HG03571 (cell line): ENCODE measurements at regions not wholly inside any gene's neighbourhood (a gene's known extent, or its start where the extent isn't known, plus 50 kb on each side); places are given as distances from the start of the nearest gene placed in this dataset.
A peak's percentile ranks its signal among the peaks of the same experiment; 100 is the strongest.

Source experiments
- ATAC-seq: cut with Tn5 transposase; IDR thresholded peaks from one replicate; pipeline ENCODE4 v1.9.1; 2021; ENCODE audit not compliant: unreplicated experiment

DNA sequence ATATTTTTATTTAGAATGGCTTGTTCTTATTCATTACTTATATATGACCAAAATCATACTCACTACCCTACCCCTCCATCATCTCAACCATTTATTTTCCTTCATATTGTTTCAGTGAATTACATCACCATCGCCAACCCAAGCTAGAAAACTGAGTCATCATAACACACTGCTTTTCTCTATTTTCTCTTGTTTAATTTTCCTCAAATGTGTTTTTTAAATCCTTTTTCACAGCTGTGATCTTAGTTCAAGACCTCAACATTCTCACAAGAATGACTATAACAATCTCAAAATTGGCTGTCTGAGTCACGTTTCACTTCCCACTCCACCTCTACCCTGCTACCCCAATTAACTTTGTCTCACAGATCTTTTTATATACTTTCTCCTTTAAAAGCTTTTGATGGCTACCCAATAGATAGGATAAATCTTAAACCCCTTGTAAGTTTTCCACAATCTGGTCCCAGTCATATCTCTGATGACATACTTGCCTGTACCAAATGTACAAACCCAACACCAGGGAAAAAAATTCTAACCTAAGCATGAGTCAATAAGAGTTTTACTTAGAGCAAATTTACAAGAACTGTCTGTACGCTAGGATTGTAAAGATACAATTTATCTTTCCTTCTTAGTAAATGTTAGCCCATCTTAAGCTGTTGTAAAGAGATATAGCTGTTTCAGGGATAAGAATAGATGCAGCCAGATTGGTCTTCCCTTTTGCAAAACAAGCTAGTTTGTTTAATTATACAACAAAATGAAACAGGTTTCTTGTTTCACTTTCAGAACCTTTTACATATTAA, 635.1 kb upstream of the SLC39A10 start:
- ATAC-seq: peak; percentile 85

DNA sequence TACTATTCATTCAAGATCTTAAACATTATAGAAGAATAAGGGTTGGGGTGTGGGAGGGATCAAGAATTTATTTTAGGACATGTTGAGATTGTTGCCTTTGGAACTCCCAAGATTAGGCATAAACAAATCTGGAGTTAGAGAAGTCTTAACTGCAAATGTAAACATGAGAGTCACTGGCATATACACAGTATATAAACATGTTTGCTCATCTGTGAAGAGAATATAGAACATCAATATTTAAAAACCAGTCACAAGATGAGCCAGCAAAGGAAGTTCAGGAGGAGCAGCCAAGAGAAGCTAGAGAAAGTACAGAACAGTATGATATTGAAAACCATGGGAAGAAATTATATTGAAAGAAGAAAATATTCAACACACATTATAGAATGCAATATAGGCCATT, 638.6 kb upstream of the SLC39A10 start:
- ATAC-seq: no peak

DNA sequence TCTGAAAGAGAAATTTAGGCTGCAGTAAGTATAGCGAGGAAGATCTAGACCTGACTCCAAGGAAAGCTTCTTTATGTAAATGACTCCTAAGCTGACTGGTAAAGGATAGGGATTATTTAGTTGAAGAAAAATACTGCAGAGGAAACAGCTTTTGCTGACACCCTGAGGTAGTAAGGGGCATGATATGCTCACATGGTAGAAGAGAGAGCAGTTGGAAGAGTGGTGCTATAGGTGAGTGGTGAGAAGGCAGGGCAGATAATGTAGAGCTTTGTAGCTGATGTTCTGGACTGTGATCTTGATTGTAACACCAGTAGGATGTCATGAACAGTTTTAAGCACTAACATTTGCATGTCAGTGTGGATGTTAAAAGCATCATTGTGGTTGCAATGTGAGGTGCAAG, 639.1 kb upstream of the SLC39A10 start:
- no peak for ATAC-seq

DNA sequence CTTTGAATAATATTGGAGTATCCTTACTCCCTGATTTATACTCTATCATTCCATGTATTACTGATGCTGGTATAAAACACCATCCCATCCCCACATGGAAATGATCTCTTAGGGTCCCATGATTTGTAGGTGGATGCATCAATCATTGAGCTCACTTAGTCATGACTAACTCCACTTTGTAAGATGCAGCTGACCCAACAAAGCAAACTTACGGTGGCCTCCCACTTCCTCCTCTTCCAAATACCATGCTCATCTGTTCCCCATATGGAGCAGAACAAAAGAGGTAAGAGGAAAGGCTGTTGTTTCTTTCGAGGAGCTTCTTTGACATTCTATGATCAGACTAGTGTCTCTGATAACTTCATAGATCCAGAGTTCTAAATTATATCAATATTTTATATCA, 640.2 kb upstream of the SLC39A10 start:
- no peak for ATAC-seq

DNA sequence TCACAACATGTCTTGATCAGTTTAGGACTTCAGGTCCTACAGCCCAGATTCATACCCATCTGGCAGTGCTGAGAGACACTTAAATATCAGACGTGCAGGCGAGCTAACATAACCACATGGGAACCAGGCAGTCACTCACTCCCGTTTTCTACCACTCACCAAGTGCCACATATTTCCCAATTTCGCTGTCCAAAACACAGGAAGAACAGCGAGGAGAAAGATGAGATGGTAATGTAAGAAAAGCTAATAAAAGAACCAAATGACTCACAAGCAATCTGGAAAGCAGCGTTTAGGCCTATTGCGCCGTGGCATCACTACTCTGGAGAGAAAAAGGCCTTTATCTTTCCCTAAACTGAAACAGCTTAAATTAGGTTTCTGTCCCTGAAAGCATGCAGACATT, 647.8 kb upstream of the SLC39A10 start:
- ATAC-seq: no peak

DNA sequence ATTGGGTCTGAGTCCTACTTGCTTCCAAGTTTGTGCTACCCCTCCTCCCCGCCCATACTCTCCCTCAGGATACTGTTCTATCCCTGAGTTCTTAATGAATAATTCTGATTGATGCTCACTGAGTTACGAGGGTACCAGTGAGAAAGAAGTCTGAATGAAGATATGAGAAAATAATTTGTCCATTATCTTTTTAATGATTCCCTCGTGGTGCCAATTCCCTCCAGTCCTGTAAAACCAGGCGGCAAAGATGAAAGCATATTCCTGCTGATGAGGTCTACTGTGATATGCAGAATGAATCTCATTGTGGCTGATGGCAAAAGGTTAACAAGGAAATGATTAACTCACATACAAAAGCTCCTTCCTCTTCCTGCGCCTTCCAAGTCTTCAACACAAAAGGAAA, 650.2 kb upstream of the SLC39A10 start:
- no peak for ATAC-seq

DNA sequence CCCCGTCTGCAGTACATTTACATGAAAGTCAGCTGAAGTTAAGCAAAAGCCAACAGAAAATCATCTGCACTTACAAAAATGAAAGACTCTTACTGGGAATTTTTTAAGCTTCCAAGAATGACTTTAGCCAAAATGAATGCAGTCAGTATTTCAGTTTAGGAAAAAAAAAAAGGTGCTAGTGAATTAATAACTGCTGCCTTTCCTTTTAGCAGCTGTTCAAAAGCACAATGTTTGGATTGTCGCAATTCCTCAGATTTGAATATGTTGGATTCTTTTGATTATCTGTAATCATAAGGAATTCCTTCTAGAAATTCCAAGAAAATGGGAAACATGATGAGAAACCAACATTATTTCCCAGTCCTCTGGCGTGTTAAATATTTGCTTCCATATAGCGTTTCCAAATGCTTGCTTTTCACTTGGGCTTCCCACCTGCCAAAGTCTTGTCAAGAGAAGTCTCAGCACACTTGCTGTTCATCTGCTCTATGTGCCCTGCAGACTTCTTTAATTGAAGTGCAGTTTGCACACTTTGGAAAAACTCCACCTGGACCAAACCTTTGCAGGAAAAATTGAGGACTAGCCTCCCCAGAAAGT, 653.0 kb upstream of the SLC39A10 start:
- no peak for ATAC-seq

DNA sequence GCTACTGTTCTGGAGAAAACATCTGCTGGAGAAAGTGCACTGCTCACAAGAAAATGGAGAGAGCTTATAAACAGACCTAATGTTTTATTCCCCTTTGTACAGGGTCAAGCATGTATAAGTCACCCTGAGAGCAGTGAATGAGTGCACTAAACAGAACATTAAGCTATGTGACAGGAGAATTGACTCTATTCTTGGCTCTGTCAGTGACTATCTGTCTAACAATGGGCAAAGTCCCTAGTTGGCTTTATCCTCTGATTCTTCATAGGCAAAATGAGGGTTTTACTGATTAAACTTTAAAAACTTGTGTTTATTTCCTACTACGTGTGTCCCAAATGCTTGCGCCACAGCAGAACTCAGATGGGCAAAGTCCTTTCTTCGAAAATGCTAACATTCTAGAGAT, 655.1 kb upstream of the SLC39A10 start:
- ATAC-seq: no peak

DNA sequence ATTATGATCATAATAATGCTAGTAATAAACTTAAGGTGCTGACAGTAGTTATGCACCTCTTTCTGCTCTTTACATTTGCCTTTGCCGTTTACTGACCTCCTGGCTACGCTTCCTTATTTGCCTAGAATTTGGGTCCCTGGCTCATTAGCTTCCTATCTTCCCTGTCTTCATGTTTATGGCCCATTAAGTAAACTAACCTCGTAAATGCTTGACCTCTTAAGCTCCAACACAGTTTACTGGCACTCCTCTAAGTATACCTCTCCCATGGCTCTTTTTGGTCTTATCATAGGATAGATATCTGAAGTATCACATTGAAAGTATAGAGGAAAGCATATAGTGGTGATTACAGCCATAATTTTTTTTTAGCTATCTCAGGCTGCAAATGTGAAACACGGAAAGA, 657.3 kb upstream of the SLC39A10 start:
- ATAC-seq: no peak

DNA sequence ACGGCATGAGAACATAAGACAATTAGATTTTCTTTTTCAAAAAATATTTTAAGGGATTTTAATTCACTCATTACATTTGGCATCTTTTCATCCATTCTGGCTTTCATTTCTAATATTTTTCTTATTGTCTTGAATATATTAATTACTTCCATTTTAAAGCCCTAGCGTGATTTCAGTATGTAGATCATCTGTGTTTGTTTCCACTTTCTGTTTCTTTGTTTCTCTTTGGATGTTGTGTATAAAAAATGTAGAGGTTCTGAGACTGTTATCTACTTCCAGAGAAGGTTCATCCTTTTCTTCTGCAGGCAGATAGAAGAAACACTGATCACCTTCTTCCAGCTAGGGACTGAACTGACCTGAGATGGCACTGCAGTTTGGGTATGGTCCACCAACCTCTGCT, 664.4 kb upstream of the SLC39A10 start:
- no peak for ATAC-seq

DNA sequence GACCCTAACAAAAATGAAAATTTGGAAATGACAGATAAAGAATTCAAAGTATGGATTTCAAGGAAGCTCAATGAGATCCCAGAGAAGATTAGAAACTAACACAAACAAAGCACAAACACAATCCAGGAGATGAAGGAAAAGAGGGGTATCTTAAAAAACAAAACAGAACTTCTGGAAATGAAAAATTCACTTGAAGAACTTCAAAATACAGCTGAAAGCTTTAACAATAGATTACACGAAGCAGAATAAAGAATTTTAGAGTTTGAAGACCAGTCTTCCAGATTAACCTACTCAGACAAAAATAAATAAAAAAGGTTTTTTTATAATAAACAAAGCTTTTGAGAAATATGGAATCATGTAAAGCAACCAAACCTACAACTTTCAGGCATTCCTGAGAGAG, 671.8 kb upstream of the SLC39A10 start:
- no peak for ATAC-seq

DNA sequence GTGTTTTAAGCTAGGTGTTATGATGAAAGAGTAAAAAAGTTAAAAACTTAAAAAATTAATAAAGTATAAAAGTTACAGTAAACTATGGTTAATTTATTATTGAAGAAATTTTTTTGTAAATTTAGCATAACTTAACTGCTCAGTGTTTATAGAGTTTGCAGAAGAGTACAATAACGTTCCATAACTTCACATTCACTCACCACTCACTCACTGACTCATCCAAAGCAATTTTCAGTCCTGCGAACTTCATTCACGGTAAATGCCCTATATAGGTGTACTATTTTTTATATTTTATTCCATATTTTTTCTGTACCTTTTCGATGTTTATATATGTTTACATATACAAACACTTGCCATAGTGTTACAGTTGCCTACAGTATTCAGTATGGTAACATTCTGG, 694.8 kb upstream of the SLC39A10 start:
- no peak for ATAC-seq

DNA sequence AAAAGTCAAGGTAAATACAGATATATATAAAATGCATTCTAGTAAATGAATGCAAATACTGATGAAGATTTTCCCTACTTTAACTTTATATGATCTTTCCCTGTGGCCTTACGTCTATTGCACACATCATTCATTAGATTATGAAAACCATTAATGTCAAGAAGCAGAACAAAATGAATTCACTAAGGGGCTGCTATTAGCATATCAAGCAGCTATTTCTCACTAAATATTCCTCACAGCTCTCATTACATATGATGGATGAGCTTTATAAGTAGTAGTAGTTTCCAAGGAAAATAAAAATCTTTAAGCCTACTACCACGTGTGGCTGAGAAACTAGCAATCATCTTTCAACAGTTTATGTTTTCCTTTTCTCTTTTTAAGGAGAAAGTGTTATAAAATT, 702.8 kb upstream of the SLC39A10 start:
- no peak for ATAC-seq

DNA sequence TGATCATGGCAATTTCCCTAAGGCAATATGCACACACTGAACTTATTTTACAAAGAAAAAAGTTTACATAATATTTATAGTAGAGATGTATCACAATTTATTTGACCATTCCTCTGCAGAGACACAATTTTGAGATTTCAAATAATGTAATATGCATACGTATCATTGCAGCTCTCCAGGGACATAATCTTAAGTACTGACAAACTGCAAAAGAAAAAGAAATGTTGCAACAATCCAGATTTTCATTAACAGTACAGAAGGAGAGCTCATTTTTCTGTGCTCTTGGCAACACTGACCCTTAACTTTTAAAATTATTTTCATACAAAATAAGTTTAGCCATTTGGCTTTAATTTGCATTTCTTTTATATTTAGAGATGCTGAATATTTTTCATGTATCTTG, 710.2 kb upstream of the SLC39A10 start:
- ATAC-seq: no peak

DNA sequence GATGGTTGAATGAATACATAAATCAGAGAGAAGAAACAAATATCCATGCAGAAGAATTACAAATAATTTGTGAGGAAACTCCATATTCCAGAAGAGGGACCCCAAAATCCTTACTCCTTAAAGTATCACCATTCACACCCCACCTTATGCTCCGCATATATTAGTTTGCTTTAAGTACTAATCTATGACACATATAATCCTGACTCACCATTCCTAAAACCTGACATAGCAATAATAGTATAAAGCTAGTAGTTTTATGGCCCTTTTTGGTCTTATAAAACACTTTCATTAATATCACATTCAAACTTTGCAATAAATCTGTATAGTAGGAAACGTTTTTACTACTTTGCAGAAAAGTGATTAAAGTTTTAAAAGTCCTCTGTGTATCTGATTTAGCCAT, 719.0 kb upstream of the SLC39A10 start:
- ATAC-seq: no peak

DNA sequence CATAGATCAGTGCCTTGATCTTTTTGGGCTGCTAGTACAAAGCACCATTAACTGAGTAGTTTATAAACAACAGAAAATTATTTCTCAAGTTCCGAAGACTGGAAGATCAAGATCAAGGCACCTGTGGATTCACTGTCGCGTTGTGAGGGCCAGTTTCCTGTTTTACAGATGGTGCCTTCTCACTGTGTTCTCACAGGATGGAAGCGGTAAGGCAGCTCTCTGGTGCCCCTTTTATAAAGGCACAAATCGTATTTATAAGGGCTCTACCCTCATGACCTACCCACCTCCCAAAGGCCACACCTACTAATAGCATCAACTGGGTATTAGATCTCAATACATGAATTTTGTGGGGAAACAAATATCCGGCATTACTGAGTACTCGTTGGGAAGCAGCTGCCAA, 729.5 kb upstream of the SLC39A10 start:
- ATAC-seq: no peak

DNA sequence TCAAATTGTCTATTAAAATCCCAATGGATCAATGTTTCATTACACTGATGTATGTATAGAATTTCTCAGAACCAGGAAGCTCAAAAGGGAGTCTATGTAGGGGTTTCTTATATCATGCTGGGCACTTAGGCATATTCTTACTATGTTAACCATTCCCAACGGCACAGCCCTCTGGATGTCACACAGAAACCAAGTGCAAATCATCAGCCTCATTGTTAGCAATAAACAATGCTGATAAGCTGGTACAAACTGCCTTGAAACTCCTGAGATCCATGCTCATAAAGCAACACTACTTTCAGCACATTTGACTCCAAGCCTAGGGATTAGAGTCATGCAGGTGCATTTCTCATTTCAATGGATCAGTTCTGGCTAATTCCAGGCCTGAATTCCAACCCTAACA, 730.2 kb upstream of the SLC39A10 start:
- no peak for ATAC-seq

DNA sequence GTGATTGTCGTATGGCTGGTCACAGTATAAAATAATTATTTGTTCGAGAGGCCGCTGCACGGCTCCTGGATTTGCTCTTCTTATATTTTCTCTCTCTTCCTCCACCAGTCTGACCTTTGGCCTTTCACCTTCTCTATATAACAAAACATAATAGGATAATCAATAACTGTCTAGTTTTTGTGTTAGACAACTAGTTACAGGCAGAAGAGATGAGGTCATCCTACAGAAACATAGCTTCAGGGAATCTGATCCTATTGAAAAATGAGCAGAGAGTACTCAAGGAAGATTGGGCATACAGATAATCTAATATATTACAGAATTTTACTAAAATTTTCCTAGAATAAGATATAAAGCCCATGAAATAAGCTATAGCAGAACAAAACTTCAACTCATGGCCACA, 731.3 kb upstream of the SLC39A10 start:
- no peak for ATAC-seq

DNA sequence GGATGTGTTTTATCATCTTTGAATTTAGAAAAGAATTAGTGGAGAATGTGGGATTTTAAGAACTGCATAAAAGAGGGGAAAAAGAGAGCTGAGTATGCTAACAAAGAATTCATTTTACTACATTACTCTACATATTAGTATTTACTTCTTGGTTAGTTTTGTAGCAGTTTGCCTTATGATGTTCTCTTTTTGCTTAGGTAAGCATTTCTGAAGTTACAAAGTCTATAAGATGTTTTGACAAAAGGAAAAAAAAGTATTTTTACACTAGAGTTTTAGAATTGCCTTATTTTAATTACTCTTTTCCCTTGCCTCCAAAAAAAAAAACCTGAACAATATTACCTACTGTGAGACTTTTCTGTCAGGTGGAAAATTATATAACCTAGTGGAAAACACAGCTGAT, 739.5 kb upstream of the SLC39A10 start:
- no peak for ATAC-seq

DNA sequence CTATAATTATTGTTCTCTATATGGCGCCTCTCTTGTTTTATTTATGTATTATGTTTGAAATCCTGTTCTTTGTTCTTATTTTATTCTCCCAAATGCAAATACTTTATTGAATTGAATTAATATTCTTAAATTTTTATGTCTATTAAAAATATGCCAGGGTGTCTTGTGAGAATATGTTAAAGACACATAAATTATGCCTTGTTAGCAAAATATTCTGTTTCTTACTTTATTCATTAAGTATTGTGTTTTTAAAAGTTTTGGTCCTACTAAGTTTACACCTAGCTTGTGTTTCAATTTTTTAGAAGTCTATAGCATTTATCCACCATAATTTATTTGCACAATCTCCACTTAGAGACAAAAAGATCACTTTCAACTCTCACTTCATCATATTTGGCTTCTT, 741.5 kb upstream of the SLC39A10 start:
- no peak for ATAC-seq

DNA sequence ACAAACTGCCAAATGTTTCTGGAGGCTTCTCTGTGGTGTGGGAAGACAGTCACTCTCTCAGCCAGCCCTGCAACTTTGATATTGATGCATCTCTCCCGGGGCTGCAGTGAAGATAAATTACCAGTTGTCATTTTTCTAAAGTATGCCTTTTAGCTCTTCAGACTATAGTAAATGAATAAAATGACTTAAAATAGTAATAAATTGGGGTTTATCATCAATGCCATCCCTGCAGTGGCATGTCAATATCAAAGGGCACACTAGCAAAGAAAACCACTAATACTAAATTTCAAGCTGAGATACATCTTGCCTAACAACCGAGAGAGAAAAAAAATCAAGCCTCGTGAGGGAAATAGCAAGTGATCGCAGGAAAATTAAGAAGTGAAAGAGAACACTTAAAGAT, 749.5 kb upstream of the SLC39A10 start:
- ATAC-seq: no peak

DNA sequence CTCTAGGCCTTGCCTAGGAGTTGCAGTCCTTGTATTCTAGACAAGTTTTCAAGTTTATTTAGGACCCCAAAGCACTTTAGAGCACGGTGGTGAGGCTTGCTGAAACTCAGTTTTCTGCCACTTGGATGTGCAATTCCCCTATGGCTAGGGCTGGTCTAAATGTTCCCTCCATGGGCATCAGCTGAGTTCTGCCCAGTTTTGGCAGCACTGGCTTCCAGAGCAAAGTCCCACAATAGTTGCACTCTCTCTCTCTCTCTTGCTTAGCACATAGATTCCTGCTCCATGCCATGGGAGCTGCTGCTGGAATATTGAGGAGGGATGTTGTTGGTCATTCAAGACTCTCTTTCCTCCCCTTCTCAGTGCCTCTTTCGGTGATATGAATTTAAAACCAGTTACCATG, 760.2 kb upstream of the SLC39A10 start:
- no peak for ATAC-seq

DNA sequence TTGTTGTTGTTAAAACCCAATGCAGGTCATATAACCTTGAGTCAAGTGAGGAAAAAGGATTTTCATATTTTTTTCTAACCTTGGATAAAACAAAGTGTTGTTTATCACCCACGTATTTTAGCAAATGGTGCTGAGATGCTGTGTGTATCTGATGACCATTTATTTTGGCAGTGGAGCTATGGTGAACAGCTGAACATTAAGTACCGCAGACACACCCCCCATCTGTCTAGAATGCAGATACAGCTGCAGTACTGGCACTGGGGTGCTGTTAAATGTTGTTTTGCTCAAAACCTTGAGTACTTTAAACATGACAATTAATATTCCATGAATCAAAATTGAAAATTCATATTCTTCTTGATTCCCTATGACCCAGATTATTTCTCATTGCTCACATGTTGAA, 773.3 kb upstream of the SLC39A10 start:
- no peak for ATAC-seq
